HepG2 (cell line): ENCODE measurements at regions not wholly inside any gene's neighbourhood (a gene's known extent, or its start where the extent isn't known, plus 50 kb on each side); places are given as distances from the start of the nearest gene placed in this dataset.

Experiments
- ATAC-seq: fragments of 200-7000 bp; cut with Tn5 transposase; 3 replicates; pipeline ENCODE4 v1.9.1; 2020; ENCODE audit warnings: mild to moderate bottlenecking, moderate library complexity
- BruUV-seq: library from RNA; stranded (reverse); fragments of 400-500 nt; replicated peaks from 2 replicates; lab custom pipeline; 2021; lab: Mats Ljungman, UMichigan
- CTCF ChIA-PET: fragments of 300-600 bp; formaldehyde crosslinking; extraction: SDS; loops from one replicate; lab custom pipeline; 2021; ENCODE audit warnings: low total read pairs, inconsistent platforms, low intra/inter-chr PET ratio; lab: Yijun Ruan, JAX
- POLR2A ChIA-PET: fragments of 350-600 bp; sonication (Branson Sonifier 250); formaldehyde crosslinking; loops from one replicate; lab custom pipeline; 2020; ENCODE audit warnings: antibody characterized with exemption, inconsistent platforms; lab: Yijun Ruan, JAX
- DNase-seq: peaks from one replicate; pipeline ENCODE4 v3.0.0-alpha.2; 2015; ENCODE audit warnings: low spot score
- FAIRE-seq: peaks from 3 replicates; lab custom pipeline; 2011; peaks lifted over from hg19 to GRCh38; lab: Jason Lieb, UNC
- H2AFZ ChIP-seq: one replicate; pipeline ENCODE4 v1.6.1; 2011; ENCODE audit warnings: low read length, inconsistent platforms
- H3K27ac ChIP-seq: fragments of 300-600 bp; 3 replicates; pipeline ENCODE4 v1.8.0; 2011; ENCODE audit warnings: mixed run types, mild to moderate bottlenecking, mixed read lengths, low read length, inconsistent platforms; ENCODE audit not compliant: insufficient read depth; ENCODE audit errors: extremely low read length
- H3K27me3 ChIP-seq, 2 experiments: fragments of 200-600 bp in 1 of 2; 2 replicates in 1 of 2; 3 replicates in 1 of 2; pipeline versions ENCODE4 v1.6.0 to v1.8.0; 2011; ENCODE audit warnings: low read length in 2 of 2, mild to moderate bottlenecking in 2 of 2, moderate library complexity in 2 of 2, inconsistent platforms in 1 of 2; ENCODE audit not compliant: insufficient read depth in 2 of 2, control insufficient read depth in 1 of 2
- H3K36me3 ChIP-seq, 2 experiments: fragments of 200-600 bp in 1 of 2; replicated peaks in 1 of 2; 2 replicates in 1 of 2; 3 replicates in 1 of 2; pipeline versions ENCODE4 v1.5.1 to v1.8.0; 2011; ENCODE audit warnings: low read length in 2 of 2, inconsistent platforms in 1 of 2; ENCODE audit not compliant: insufficient read depth in 2 of 2, control insufficient read depth in 1 of 2
- H3K4me1 ChIP-seq: 2 replicates; pipeline ENCODE4 v1.5.1; 2012; ENCODE audit warnings: low read length, inconsistent platforms; ENCODE audit not compliant: insufficient read depth
- H3K4me2 ChIP-seq: 2 replicates; pipeline ENCODE4 v1.6.0; 2011; ENCODE audit warnings: low read depth, low read length, inconsistent platforms
- H3K4me3 ChIP-seq, 3 experiments: fragments of 200-600 bp in 1 of 3; sonication (generic), shearing (Covaris generic) in 1 of 3; replicated peaks in 1 of 3; 2 replicates each; pipeline ENCODE4 v1.5.1; 2011 to 2016; ENCODE audit warnings: low read length in 3 of 3, inconsistent platforms in 2 of 3, low read depth in 2 of 3, mild to moderate bottlenecking in 2 of 3, control low read depth in 1 of 3, mixed read lengths in 1 of 3; ENCODE audit not compliant: insufficient read depth in 1 of 3
- H3K79me2 ChIP-seq: one replicate; pipeline ENCODE4 v1.6.1; 2011; ENCODE audit warnings: low read length, inconsistent platforms; ENCODE audit not compliant: insufficient read depth
- H3K9ac ChIP-seq: 2 replicates; pipeline ENCODE4 v1.6.0; 2011; ENCODE audit warnings: mild to moderate bottlenecking, low read depth, low read length, inconsistent platforms; ENCODE audit not compliant: insufficient read depth
- H3K9me3 ChIP-seq: 2 replicates; pipeline ENCODE4 v1.5.1; 2012; ENCODE audit warnings: mild to moderate bottlenecking, low read length
- H4K20me1 ChIP-seq: 2 replicates; pipeline ENCODE4 v1.6.0; 2011; ENCODE audit warnings: inconsistent platforms, mild to moderate bottlenecking, low read length, moderate library complexity; ENCODE audit not compliant: insufficient read depth
- CCDC6 ChIP-seq: sonication (generic); formaldehyde crosslinking; IDR thresholded peaks from 2 replicates; pipeline ENCODE4 v1.8.1; 2022; ENCODE audit warnings: mild to moderate bottlenecking, missing genetic modification reagents, moderate library complexity
- HNRNPH1 ChIP-seq: fragments of 200-400 bp; formaldehyde crosslinking; optimal IDR thresholded peaks from 2 replicates; pipeline ENCODE3; 2017; ENCODE audit warnings: mild to moderate bottlenecking, low read depth, low read length
- SPEN ChIP-seq: sonication (generic); formaldehyde crosslinking; IDR thresholded peaks from 2 replicates; pipeline ENCODE4 v1.5.1; 2020; ENCODE audit warnings: low read depth, mild to moderate bottlenecking, missing genetic modification reagents
- ZNF776 ChIP-seq: sonication (generic); formaldehyde crosslinking; IDR thresholded peaks from 2 replicates; pipeline ENCODE4 v1.4.0; 2020; ENCODE audit warnings: mild to moderate bottlenecking, missing genetic modification reagents
- ZSCAN20 ChIP-seq: sonication (generic); formaldehyde crosslinking; IDR thresholded peaks from 2 replicates; pipeline ENCODE4 v1.4.0; 2020; ENCODE audit warnings: missing genetic modification reagents, mild to moderate bottlenecking, borderline replicate concordance
- WGBS: methylation state at CpG from one replicate; pipeline ENCODE4 v1.1.6; 2017; ENCODE audit warnings: low lambda C conversion rate; 5-methylcytosine and 5-hydroxymethylcytosine counted together
- in situ Hi-C: cut with HindIII; loops from 2 replicates; pipeline ENCODE4 v1.10.0; 2017; ENCODE audit warnings: low pct_unique_long_range_greater_than_20kb; ENCODE audit not compliant: extremely low pct_ligation_motif_present
- intact Hi-C: fragments of 100-400 bp; cut with micrococcal nuclease; formaldehyde crosslinking; loops from one replicate; pipeline ENCODE4 v1.10.0; 2022; ENCODE audit not compliant: unreplicated experiment
- TF ChIP-seq, protein P1 (sequence below): sonication (generic); formaldehyde crosslinking; IDR thresholded peaks from 2 replicates; pipeline ENCODE4 v1.5.0; 2020; ENCODE audit warnings: mild to moderate bottlenecking, missing genetic modification reagents
- TF ChIP-seq, protein P2 (sequence below): sonication (generic); formaldehyde crosslinking; conservative IDR thresholded peaks from 2 replicates; pipeline ENCODE4 v1.4.0; 2020; ENCODE audit warnings: missing genetic modification reagents

DNA sequence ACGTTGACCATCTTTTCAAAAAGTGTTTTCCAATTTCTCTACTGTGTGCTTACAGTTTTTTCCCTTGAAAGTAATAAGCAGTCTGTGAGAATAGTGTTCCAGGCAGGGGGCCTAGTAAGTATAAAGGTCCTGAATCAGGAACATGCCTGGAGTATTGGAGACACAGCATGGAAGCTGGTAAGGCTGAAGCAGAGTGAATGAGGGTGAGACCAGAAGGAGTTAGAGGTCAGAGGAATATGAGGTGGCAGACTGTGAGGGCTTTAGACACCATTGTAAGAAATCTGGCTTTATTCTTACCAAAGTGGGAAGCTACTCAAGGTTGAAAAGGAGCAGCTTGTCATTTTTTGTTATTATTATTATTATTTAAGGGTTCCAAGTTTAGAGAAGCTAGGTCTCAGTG, 107.4 kb downstream of the CT47B1 start (continued):
- TF ChIP-seq, protein P1, sequence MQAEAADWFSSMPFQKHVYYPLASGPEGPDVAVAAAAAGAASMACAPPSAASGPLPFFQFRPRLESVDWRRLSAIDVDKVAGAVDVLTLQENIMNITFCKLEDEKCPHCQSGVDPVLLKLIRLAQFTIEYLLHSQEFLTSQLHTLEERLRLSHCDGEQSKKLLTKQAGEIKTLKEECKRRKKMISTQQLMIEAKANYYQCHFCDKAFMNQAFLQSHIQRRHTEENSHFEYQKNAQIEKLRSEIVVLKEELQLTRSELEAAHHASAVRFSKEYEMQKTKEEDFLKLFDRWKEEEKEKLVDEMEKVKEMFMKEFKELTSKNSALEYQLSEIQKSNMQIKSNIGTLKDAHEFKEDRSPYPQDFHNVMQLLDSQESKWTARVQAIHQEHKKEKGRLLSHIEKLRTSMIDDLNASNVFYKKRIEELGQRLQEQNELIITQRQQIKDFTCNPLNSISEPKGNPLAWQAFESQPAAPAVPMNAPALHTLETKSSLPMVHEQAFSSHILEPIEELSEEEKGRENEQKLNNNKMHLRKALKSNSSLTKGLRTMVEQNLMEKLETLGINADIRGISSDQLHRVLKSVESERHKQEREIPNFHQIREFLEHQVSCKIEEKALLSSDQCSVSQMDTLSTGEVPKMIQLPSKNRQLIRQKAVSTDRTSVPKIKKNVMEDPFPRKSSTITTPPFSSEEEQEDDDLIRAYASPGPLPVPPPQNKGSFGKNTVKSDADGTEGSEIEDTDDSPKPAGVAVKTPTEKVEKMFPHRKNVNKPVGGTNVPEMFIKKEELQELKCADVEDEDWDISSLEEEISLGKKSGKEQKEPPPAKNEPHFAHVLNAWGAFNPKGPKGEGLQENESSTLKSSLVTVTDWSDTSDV (CRISPR knock-in tag): no peak
- TF ChIP-seq, protein P2, sequence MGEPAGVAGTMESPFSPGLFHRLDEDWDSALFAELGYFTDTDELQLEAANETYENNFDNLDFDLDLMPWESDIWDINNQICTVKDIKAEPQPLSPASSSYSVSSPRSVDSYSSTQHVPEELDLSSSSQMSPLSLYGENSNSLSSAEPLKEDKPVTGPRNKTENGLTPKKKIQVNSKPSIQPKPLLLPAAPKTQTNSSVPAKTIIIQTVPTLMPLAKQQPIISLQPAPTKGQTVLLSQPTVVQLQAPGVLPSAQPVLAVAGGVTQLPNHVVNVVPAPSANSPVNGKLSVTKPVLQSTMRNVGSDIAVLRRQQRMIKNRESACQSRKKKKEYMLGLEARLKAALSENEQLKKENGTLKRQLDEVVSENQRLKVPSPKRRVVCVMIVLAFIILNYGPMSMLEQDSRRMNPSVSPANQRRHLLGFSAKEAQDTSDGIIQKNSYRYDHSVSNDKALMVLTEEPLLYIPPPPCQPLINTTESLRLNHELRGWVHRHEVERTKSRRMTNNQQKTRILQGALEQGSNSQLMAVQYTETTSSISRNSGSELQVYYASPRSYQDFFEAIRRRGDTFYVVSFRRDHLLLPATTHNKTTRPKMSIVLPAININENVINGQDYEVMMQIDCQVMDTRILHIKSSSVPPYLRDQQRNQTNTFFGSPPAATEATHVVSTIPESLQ (CRISPR knock-in tag): no peak
- no peak for TF ChIP-seq SPEN (CRISPR knock-in tag)

DNA sequence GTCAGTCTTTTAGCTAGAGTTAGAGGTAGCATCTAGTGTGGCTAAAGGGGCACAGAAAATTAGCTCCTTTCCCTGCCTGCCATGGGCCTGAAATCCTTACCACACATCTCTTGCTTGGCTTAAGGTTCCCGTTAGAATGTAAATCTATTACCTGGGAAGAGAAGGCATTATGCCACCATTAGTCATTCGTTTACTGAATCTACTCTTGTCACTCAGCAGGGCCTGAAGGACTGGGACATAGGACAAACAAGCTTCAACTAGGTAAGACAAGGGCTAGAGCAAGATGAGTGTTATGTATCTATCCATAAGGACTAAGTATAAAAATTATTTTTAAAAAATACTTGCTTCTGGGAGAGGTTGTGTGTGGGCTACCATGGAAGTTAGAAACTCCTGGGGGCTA, 112.4 kb downstream of the CT47B1 start:
- H3K4me3 ChIP-seq: no peak overlapping the region
- H3K4me1 ChIP-seq: peaks cover 14% of the 10 kb centered on the region
- H3K27me3 ChIP-seq: no peaks in the 10 kb centered on the region
- ATAC-seq: no peak
- intact Hi-C loops (no loop called here), in situ Hi-C loops (no loop called here)
- no peaks in the 10 kb centered on the region for H3K36me3 ChIP-seq
- no peak overlapping the region for H3K4me2 ChIP-seq
- H4K20me1 ChIP-seq: no peaks in the 10 kb centered on the region
- H3K27ac ChIP-seq: no peak overlapping the region
- no peaks in the 10 kb centered on the region for H3K79me2 ChIP-seq
- CTCF ChIA-PET: no interaction called here
- BruUV-seq: no TSS peak
- H3K9me3 ChIP-seq: no peaks in the 10 kb centered on the region
- no peak for FAIRE-seq
- H2AFZ ChIP-seq: no peak overlapping the region
- TF ChIP-seq ZNF776 (CRISPR knock-in tag): no peak
- TF ChIP-seq ZSCAN20 (CRISPR knock-in tag): no peak
- no peak for TF ChIP-seq CCDC6 (CRISPR knock-in tag)
- TF ChIP-seq HNRNPH1: no peak
- TF ChIP-seq, all 625 proteins: peak for 0
- no peak overlapping the region for H3K9ac ChIP-seq
- no CpG with 5 or more reads among the region's 2 CpGs for WGBS
- no peak for DNase-seq
- POLR2A ChIA-PET: interaction anchor here (1.4 kb wide), 1 partner anchor 11 kb away, joined by 10 read pairs; no protein-coding TSS in a partner anchor
